NCI-H2029 (cell line): ENCODE measurements at regions not wholly inside any gene's neighbourhood (a gene's known extent, or its start where the extent isn't known, plus 50 kb on each side); places are given as distances from the start of the nearest gene placed in this dataset.

Source experiments
- DNase-seq: peaks from one replicate; lab custom pipeline; 2025; lab: John Stamatoyannopoulos, UW

- DNase-seq: peak; percentile 69
These were observed 163.6 kb upstream of the VRK2 start for GRCh38 chr2:57882895-57883515.

GRCh38 chr2:57884281-57884680, 162.3 kb upstream of the VRK2 start:
- DNase-seq: no peak

GRCh38 chr2:57885742-57886141, 160.9 kb upstream of the VRK2 start:
- peak; percentile 56 for DNase-seq

- peak; percentile 63 for DNase-seq
These were observed 160.3 kb upstream of the VRK2 start for GRCh38 chr2:57886161-57886786.

GRCh38 chr2:57888463-57888862, 158.1 kb upstream of the VRK2 start:
- DNase-seq: no peak

GRCh38 chr2:57890464-57890863, 156.1 kb upstream of the VRK2 start:
- no peak for DNase-seq

GRCh38 chr2:57891086-57891712, 155.4 kb upstream of the VRK2 start:
- DNase-seq: no peak

GRCh38 chr2:57892920-57893319, 153.7 kb upstream of the VRK2 start:
- no peak for DNase-seq

- no peak for DNase-seq
These were observed 153.3 kb upstream of the VRK2 start for GRCh38 chr2:57893347-57893746.

- no peak for DNase-seq
These were observed 152.8 kb upstream of the VRK2 start for GRCh38 chr2:57893786-57894185.

GRCh38 chr2:57894381-57894780, 152.2 kb upstream of the VRK2 start:
- no peak for DNase-seq

GRCh38 chr2:57897920-57898319, 148.7 kb upstream of the VRK2 start:
- no peak for DNase-seq

GRCh38 chr2:57899898-57900297, 146.7 kb upstream of the VRK2 start:
- no peak for DNase-seq

- no peak for DNase-seq
These were observed 144.0 kb upstream of the VRK2 start for GRCh38 chr2:57902578-57902977.

- DNase-seq: peak; percentile 10
These were observed 140.4 kb upstream of the VRK2 start for GRCh38 chr2:57906152-57906732.

- no peak for DNase-seq
These were observed 139.2 kb upstream of the VRK2 start for GRCh38 chr2:57907411-57907810.

GRCh38 chr2:57908736-57909161, 137.9 kb upstream of the VRK2 start:
- no peak for DNase-seq

- DNase-seq: no peak
These were observed 128.5 kb upstream of the VRK2 start for GRCh38 chr2:57918126-57918525.

GRCh38 chr2:57920342-57920939, 126.2 kb upstream of the VRK2 start:
- no peak for DNase-seq

GRCh38 chr2:57934659-57935058, 111.9 kb upstream of the VRK2 start:
- DNase-seq: no peak

GRCh38 chr2:57936216-57936615, 110.4 kb upstream of the VRK2 start:
- no peak for DNase-seq

- no peak for DNase-seq
These were observed 109.2 kb upstream of the VRK2 start for GRCh38 chr2:57937456-57937855.

GRCh38 chr2:57941816-57942215, 104.8 kb upstream of the VRK2 start:
- DNase-seq: no peak
